ENCODE measurements at regions not wholly inside any gene's neighbourhood (a gene's known extent, or its start where the extent isn't known, plus 50 kb on each side); places are given as distances from the start of the nearest gene placed in this dataset.

- 75% methylated on average over 9 of the region's 9 CpGs for WGBS (ENCODE audit: low lambda C conversion rate)
- peaks cover 2 to 55% of the 10 kb centered on the region in 2 experiments; a peak in 3 of 4 replicates for H3K4me1 ChIP-seq (ENCODE audit: control insufficient read depth in 1 of 2, insufficient read depth in 2 of 2, low read depth in 1 of 2, low read length in 1 of 2)
- POLR2A ChIA-PET = no interaction called here
- no peaks in the 10 kb centered on the region for H4K20me1 ChIP-seq (ENCODE audit: insufficient read depth)
- no peak for DNase-seq
- TF ChIP-seq JUND (IDR thresholded peaks at IDR 0.05) = peak; percentile 38; the same call in 1 of the 2 replicates
- peak; percentile 12; the same call in 1 of the 2 replicates for TF ChIP-seq NFIC (IDR thresholded peaks at IDR 0.05; ENCODE audit: borderline replicate concordance)
- TF ChIP-seq RFX5 (IDR thresholded peaks at IDR 0.05; ENCODE audit: low read length) = no peak
- no peak for TF ChIP-seq CHD2 (IDR thresholded peaks at IDR 0.05; ENCODE audit: low read length, partially characterized antibody)
- no peak for TF ChIP-seq MAX (IDR thresholded peaks at IDR 0.05; ENCODE audit: low read depth)
- peak; percentile 65; the same call in 1 of the 2 replicates for TF ChIP-seq MEF2A (IDR thresholded peaks at IDR 0.05; ENCODE audit: borderline replicate concordance, low read depth)
- TF ChIP-seq FOSL2 (IDR thresholded peaks at IDR 0.05; ENCODE audit: borderline replicate concordance, low read depth) = peak; percentile 45; the same call in 1 of the 2 replicates
- TF ChIP-seq TCF12 (IDR thresholded peaks at IDR 0.05) = peak; percentile 38; the same call in 1 of the 2 replicates
- peak overlapping the region; percentile 47 to 85; a peak in 3 of 4 replicates for H3K27ac ChIP-seq (ENCODE audit: low read depth in 2 of 2, low read length in 1 of 2)
- H3F3A ChIP-seq (replicated peaks; ENCODE audit: insufficient read depth) = peaks cover 40% of the 10 kb centered on the region
- H3K27me3 ChIP-seq (ENCODE audit: insufficient read depth) = no peaks in the 10 kb centered on the region
- H3K36me3 ChIP-seq (replicated peaks in 1 of 2; ENCODE audit: control insufficient read depth in 1 of 2, insufficient read depth in 2 of 2, low read length in 1 of 2) = peaks cover 0 to 6% of the 10 kb centered on the region in 2 experiments
- H3K4me2 ChIP-seq = peak overlapping the region; percentile 46
- no peaks in the 10 kb centered on the region for H3K9me2 ChIP-seq
- H3K79me2 ChIP-seq (ENCODE audit: insufficient read depth) = peaks cover 43% of the 10 kb centered on the region
- no peak overlapping the region for H2AFZ ChIP-seq (ENCODE audit: low read depth)
- H3K4me3 ChIP-seq (ENCODE audit: low read depth in 2 of 2, low read length in 1 of 2) = no peak overlapping the region
- peak overlapping the region; percentile 47; the same call in 1 of the 2 replicates for H3K9ac ChIP-seq
- H3K9me3 ChIP-seq = no peaks in the 10 kb centered on the region
- CTCF ChIA-PET = interaction anchor here (1.3 kb wide), 1 partner anchor 19 kb away, joined by 3 read pairs; no protein-coding TSS in a partner anchor
Observed at GRCh38 chr11:8767466-8768142, 85.0 kb downstream of the RPL27A start.

- peaks cover 43% of the 10 kb centered on the region for H3F3A ChIP-seq (replicated peaks; ENCODE audit: insufficient read depth)
- no peaks in the 10 kb centered on the region for H3K9me3 ChIP-seq
- 71% methylated on average over 3 of the region's 3 CpGs for WGBS (ENCODE audit: low lambda C conversion rate)
- POLR2A ChIA-PET = no interaction called here
- no peak overlapping the region for H2AFZ ChIP-seq (ENCODE audit: low read depth)
- H3K4me1 ChIP-seq (ENCODE audit: control insufficient read depth in 1 of 2, insufficient read depth in 2 of 2, low read depth in 1 of 2, low read length in 1 of 2) = peaks cover 8 to 66% of the 10 kb centered on the region in 2 experiments; a peak in 3 of 4 replicates
- peak overlapping the region in 1 of 2 experiments; percentile 85; a peak in 3 of 4 replicates for H3K27ac ChIP-seq (ENCODE audit: low read depth in 2 of 2, low read length in 1 of 2)
- H3K79me2 ChIP-seq (ENCODE audit: insufficient read depth) = peaks cover 33% of the 10 kb centered on the region; the same call in 1 of the 2 replicates
- H4K20me1 ChIP-seq (ENCODE audit: insufficient read depth) = no peaks in the 10 kb centered on the region
- H3K4me2 ChIP-seq = peak overlapping the region; percentile 46
- H3K27me3 ChIP-seq (ENCODE audit: insufficient read depth) = no peaks in the 10 kb centered on the region
- no peaks in the 10 kb centered on the region for H3K9me2 ChIP-seq
- no peaks in the 10 kb centered on the region for H3K36me3 ChIP-seq (replicated peaks in 1 of 2; ENCODE audit: control insufficient read depth in 1 of 2, insufficient read depth in 2 of 2, low read length in 1 of 2)
- CTCF ChIA-PET = interaction anchor here (1.3 kb wide), 1 partner anchor 18 kb away, joined by 3 read pairs; no protein-coding TSS in a partner anchor
- H3K4me3 ChIP-seq (ENCODE audit: low read depth in 2 of 2, low read length in 1 of 2) = no peak overlapping the region
- no peak overlapping the region for H3K9ac ChIP-seq
- DNase-seq = no peak
- TF ChIP-seq CHD2 (IDR thresholded peaks at IDR 0.05; ENCODE audit: low read length, partially characterized antibody) (no peak), ZBTB33 (IDR thresholded peaks at IDR 0.05; ENCODE audit: borderline replicate concordance, low read depth) (no peak), FOXM1 (IDR thresholded peaks at IDR 0.05; ENCODE audit: low read depth) (no peak), POLR2AphosphoS5 (IDR thresholded peaks at IDR 0.05; ENCODE audit: low read depth, low read length) (peak; percentile 18; the same call in 1 of the 2 replicates), FOSL2 (IDR thresholded peaks at IDR 0.05; ENCODE audit: borderline replicate concordance, low read depth) (peak; percentile 56; the same call in 1 of the 2 replicates), PBX3 (IDR thresholded peaks at IDR 0.05) (peak; percentile 80), MAX (IDR thresholded peaks at IDR 0.05; ENCODE audit: low read depth) (peak; percentile 51; the same call in 1 of the 2 replicates), JUND (IDR thresholded peaks at IDR 0.05) (peak; percentile 63), RAD21 (IDR thresholded peaks at IDR 0.05; ENCODE audit: low read length) (peak; percentile 32), TEAD4 (IDR thresholded peaks at IDR 0.05; ENCODE audit: borderline replicate concordance, insufficient read depth) (0 out of 2 replicates have a peak, but pooled peaks have one; percentile 39), RCOR1 (IDR thresholded peaks at IDR 0.05; ENCODE audit: low read length) (no peak), CTCF (IDR thresholded peaks at IDR 0.05) (peak; percentile 51), EZH2phosphoT487 (IDR thresholded peaks at IDR 0.05; ENCODE audit: borderline replicate concordance, low read depth) (no peak), NRF1 (IDR thresholded peaks at IDR 0.05; ENCODE audit: low read depth, low read length) (no peak), YY1 (IDR thresholded peaks at IDR 0.05; ENCODE audit: low read depth) (no peak), MEF2A (IDR thresholded peaks at IDR 0.05; ENCODE audit: borderline replicate concordance, low read depth) (no peak)
Observed at GRCh38 chr11:8768625-8769333, 86.2 kb downstream of the RPL27A start.
